DND-41 (cell line): ENCODE measurements at regions not wholly inside any gene's neighbourhood (a gene's known extent, or its start where the extent isn't known, plus 50 kb on each side); places are given as distances from the start of the nearest gene placed in this dataset.

Experiments
- EZH2 ChIP-seq: IDR thresholded peaks from 3 replicates; pipeline ENCODE4 v1.6.1; 2012; ENCODE audit warnings: borderline replicate concordance, low read depth, mild to moderate bottlenecking, moderate library complexity, low read length, inconsistent platforms; ENCODE audit not compliant: severe bottlenecking
- TF ChIP-seq, protein P1 (sequence below): IDR thresholded peaks from 2 replicates; pipeline ENCODE4 v1.5.1; 2012; ENCODE audit warnings: borderline replicate concordance, low read length, moderate library complexity, mild to moderate bottlenecking; ENCODE audit not compliant: poor library complexity, severe bottlenecking; ENCODE audit errors: extremely low read depth

DNA sequence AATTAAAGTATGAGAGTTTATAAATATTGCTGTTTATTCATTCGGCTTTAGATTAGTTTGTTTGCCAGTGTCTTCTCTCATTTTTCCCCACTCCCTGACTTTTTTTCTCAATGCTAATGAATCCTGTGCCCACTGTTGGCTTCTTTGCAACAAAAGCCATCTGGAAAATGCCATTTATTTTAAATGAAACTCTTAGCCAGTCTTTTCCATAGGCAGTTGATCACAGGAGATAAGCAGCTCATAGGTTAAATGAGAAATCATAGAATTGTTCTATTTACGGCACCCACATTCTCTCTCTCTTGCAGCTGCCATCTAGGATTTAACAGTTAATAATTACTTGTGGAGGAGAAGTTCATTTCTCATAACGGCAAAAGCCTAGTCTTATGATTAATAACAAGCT lies 249.3 kb upstream of the POM121L12 start:
- TF ChIP-seq, protein P1, sequence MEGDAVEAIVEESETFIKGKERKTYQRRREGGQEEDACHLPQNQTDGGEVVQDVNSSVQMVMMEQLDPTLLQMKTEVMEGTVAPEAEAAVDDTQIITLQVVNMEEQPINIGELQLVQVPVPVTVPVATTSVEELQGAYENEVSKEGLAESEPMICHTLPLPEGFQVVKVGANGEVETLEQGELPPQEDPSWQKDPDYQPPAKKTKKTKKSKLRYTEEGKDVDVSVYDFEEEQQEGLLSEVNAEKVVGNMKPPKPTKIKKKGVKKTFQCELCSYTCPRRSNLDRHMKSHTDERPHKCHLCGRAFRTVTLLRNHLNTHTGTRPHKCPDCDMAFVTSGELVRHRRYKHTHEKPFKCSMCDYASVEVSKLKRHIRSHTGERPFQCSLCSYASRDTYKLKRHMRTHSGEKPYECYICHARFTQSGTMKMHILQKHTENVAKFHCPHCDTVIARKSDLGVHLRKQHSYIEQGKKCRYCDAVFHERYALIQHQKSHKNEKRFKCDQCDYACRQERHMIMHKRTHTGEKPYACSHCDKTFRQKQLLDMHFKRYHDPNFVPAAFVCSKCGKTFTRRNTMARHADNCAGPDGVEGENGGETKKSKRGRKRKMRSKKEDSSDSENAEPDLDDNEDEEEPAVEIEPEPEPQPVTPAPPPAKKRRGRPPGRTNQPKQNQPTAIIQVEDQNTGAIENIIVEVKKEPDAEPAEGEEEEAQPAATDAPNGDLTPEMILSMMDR = no peak
- no peak for TF ChIP-seq EZH2
